Adipocyte (in vitro differentiated cells): ENCODE measurements at regions not wholly inside any gene's neighbourhood (a gene's known extent, or its start where the extent isn't known, plus 50 kb on each side); places are given as distances from the start of the nearest gene placed in this dataset.
A peak's percentile ranks its signal among the peaks of the same experiment; 100 is the strongest.
"Not testable (repeated sequence)": the region's sequence is repeated elsewhere in the genome, so short reads cannot be mapped to it uniquely, and the experiment has no call there.

Experiments used
- DNase-seq: peaks from one replicate; pipeline ENCODE4 v3.0.0-alpha.2; 2015; ENCODE audit warnings: low read depth
- H3K27me3 ChIP-seq: replicated peaks from 2 replicates; pipeline ENCODE4 v1.7.0; 2013; ENCODE audit warnings: mild to moderate bottlenecking, low read length, moderate library complexity; ENCODE audit not compliant: control insufficient read depth, insufficient read depth
- H3K36me3 ChIP-seq: 2 replicates; pipeline ENCODE4 v1.7.0; 2013; ENCODE audit warnings: low read length, mild to moderate bottlenecking, moderate library complexity; ENCODE audit not compliant: control insufficient read depth, insufficient read depth, severe bottlenecking
- H3K4me1 ChIP-seq: 2 replicates; pipeline ENCODE4 v1.7.0; 2013; ENCODE audit warnings: mild to moderate bottlenecking, low read length, moderate library complexity; ENCODE audit not compliant: control insufficient read depth, insufficient read depth
- H3K4me3 ChIP-seq: 2 replicates; pipeline ENCODE4 v1.7.0; 2013; ENCODE audit warnings: mild to moderate bottlenecking, low read length, moderate library complexity
- H3K9ac ChIP-seq: 2 replicates; pipeline ENCODE4 v1.7.0; 2013; ENCODE audit warnings: mild to moderate bottlenecking, low read length, moderate library complexity
- H3K9me3 ChIP-seq: 2 replicates; pipeline ENCODE4 v1.7.0; 2013; ENCODE audit warnings: mild to moderate bottlenecking, low read length, moderate library complexity; ENCODE audit not compliant: control insufficient read depth

DNA sequence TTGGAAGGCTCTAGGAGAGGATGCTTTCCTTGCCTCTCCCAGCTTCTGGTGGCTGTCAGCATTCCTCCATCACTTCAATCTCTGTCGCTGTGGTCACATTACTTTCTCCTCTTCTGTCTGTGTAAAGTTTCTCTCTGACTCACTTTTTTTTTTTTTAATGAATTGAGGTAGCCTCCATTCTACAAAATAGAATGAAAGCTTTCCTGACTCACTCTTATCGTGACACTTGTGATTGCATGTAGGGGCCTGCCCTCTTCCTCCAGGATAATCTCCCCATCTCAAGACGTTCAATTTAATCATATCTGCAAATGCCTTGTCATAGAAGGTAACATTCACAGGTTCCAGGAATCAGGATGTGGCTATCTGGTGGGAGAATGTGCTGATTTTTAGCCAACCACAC lies 153.5 kb upstream of the HMGA2 start:
- H3K4me1 ChIP-seq = peaks cover 16% of the 10 kb centered on the region
- H3K4me3 ChIP-seq = no peak overlapping the region
- DNase-seq = no peak
- H3K9ac ChIP-seq = no peak overlapping the region
- H3K27me3 ChIP-seq = no peaks in the 10 kb centered on the region
- no peaks in the 10 kb centered on the region for H3K36me3 ChIP-seq
- H3K9me3 ChIP-seq = no peaks in the 10 kb centered on the region

- no peak for DNase-seq
- Histone ChIP-seq H3K4me1 (peaks cover 16% of the 10 kb centered on the region), H3K27me3 (no peaks in the 10 kb centered on the region), H3K4me3 (no peak overlapping the region), H3K36me3 (no peaks in the 10 kb centered on the region), H3K9ac (no peak overlapping the region), H3K9me3 (no peaks in the 10 kb centered on the region)
These were observed 151.8 kb upstream of the HMGA2 start for GRCh38 chr12:65672441-65672840.

GRCh38 chr12:65673156-65673690 lies 151.1 kb upstream of the HMGA2 start:
- Histone ChIP-seq H3K4me1 (peaks cover 16% of the 10 kb centered on the region), H3K27me3 (no peaks in the 10 kb centered on the region), H3K4me3 (no peak overlapping the region), H3K9me3 (no peaks in the 10 kb centered on the region), H3K36me3 (no peaks in the 10 kb centered on the region), H3K9ac (no peak overlapping the region)
- DNase-seq = no peak

- Histone ChIP-seq H3K27me3 (no peaks in the 10 kb centered on the region), H3K9me3 (no peaks in the 10 kb centered on the region), H3K9ac (no peak overlapping the region), H3K36me3 (no peaks in the 10 kb centered on the region), H3K4me1 (peaks cover 16% of the 10 kb centered on the region), H3K4me3 (no peak overlapping the region)
- DNase-seq = peak; percentile 70
These were observed 150.6 kb upstream of the HMGA2 start for GRCh38 chr12:65673732-65674131.

DNA sequence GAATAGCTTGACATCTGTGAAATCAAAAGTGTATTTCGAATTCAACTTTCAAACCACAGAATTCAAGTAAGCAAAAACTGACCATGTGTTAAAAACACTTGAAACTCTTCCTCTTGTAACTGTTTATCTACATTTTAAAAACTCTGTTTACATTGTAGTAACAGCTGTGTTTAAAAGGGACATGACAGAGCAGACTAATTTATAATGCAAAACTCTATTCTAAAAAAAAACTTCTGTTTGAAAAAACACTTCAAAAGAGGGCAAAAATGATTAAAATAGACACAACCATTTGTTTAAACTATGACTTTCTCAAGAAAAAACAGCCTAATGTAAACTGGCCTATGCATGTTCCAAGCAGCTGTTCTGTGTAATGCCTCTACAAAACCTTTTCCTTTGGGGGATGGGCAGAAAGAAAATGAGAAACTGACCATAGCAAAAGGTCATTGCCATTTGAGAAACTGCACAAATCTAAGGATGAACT lies 149.1 kb upstream of the HMGA2 start:
- no peak overlapping the region for H3K9ac ChIP-seq
- H3K9me3 ChIP-seq = no peaks in the 10 kb centered on the region
- H3K4me3 ChIP-seq = no peak overlapping the region
- H3K36me3 ChIP-seq = no peaks in the 10 kb centered on the region
- H3K4me1 ChIP-seq = peaks cover 16% of the 10 kb centered on the region
- peak; percentile 26 for DNase-seq
- no peaks in the 10 kb centered on the region for H3K27me3 ChIP-seq

GRCh38 chr12:65678172-65678571 lies 146.1 kb upstream of the HMGA2 start:
- H3K4me3 ChIP-seq, DNase-seq, H3K27me3 ChIP-seq, H3K9ac ChIP-seq, H3K36me3 ChIP-seq, H3K9me3 ChIP-seq: not testable (repeated sequence)
- peaks cover 11% of the 10 kb centered on the region for H3K4me1 ChIP-seq

DNA sequence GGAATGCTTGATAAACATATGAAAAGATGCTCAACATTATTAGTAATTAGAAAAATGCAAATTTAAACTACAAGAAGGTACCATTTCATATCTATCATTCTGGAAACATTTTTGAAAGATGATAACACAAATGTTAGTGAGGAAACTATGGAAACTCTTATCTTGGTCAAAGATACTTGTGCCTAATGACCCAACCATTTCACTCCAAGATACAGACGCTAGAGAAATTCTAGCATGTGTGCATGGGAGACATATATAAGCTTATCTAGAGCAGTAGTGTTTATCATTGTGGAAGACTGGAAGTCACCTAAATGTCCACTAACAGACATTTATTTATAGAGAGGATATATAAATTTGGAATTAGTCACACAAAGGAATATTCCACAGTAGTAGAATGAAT lies 143.1 kb upstream of the HMGA2 start:
- no peak for DNase-seq
- Histone ChIP-seq H3K9me3 (no peaks in the 10 kb centered on the region), H3K4me3 (no peak overlapping the region), H3K9ac (no peak overlapping the region), H3K36me3 (no peaks in the 10 kb centered on the region), H3K4me1 (no peaks in the 10 kb centered on the region), H3K27me3 (no peaks in the 10 kb centered on the region)

GRCh38 chr12:65682112-65682511 lies 142.2 kb upstream of the HMGA2 start:
- no peak overlapping the region for H3K4me3 ChIP-seq
- DNase-seq = no peak
- no peaks in the 10 kb centered on the region for H3K27me3 ChIP-seq
- H3K9ac ChIP-seq = no peak overlapping the region
- no peaks in the 10 kb centered on the region for H3K4me1 ChIP-seq
- no peaks in the 10 kb centered on the region for H3K36me3 ChIP-seq
- H3K9me3 ChIP-seq = no peaks in the 10 kb centered on the region

- DNase-seq = no peak
- Histone ChIP-seq H3K9me3 (no peaks in the 10 kb centered on the region), H3K27me3 (no peaks in the 10 kb centered on the region), H3K4me1 (no peaks in the 10 kb centered on the region), H3K9ac (no peak overlapping the region), H3K4me3 (no peak overlapping the region), H3K36me3 (no peaks in the 10 kb centered on the region)
These were observed 139.4 kb upstream of the HMGA2 start for GRCh38 chr12:65684906-65685305.

- Histone ChIP-seq H3K9me3 (no peaks in the 10 kb centered on the region), H3K36me3 (no peaks in the 10 kb centered on the region), H3K4me1 (no peaks in the 10 kb centered on the region), H3K27me3 (no peaks in the 10 kb centered on the region), H3K9ac (no peak overlapping the region), H3K4me3 (no peak overlapping the region)
- peak; percentile 56 for DNase-seq
These were observed 138.8 kb upstream of the HMGA2 start for GRCh38 chr12:65685514-65685913.

GRCh38 chr12:65689508-65689907 lies 134.8 kb upstream of the HMGA2 start:
- Histone ChIP-seq H3K4me1 (peaks cover 1% of the 10 kb centered on the region), H3K36me3 (no peaks in the 10 kb centered on the region), H3K27me3 (no peaks in the 10 kb centered on the region), H3K4me3 (no peak overlapping the region), H3K9ac (no peak overlapping the region), H3K9me3 (no peaks in the 10 kb centered on the region)
- no peak for DNase-seq

DNA sequence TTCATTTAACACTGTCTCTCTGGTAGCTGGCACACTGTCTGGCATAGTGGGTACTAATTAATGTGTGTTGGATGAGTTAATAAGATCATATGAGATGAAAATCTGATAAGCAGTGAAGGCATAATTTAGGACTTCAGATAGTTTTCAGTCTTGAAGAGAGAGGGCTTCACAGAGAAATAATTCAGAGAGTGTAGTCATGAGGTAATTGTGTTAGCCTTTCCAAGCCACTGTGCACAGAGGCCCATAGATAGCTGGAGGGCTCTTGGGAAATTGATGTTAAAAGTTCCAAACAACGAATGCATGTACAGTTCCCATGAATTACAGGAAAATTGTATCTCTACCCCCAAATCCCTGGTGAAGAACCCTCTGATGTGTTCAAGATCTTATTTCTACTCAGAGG lies 133.8 kb upstream of the HMGA2 start:
- Histone ChIP-seq H3K4me1 (peaks cover 9% of the 10 kb centered on the region), H3K9ac (no peak overlapping the region), H3K4me3 (no peak overlapping the region), H3K9me3 (no peaks in the 10 kb centered on the region), H3K27me3 (no peaks in the 10 kb centered on the region), H3K36me3 (no peaks in the 10 kb centered on the region)
- DNase-seq = no peak
